ENCODE measurements at regions not wholly inside any gene's neighbourhood (a gene's known extent, or its start where the extent isn't known, plus 50 kb on each side); places are given as distances from the start of the nearest gene placed in this dataset.

- Histone ChIP-seq H3K27ac (no peak overlapping the region), H3K27me3 (replicated peaks; ENCODE audit: insufficient read depth) (peaks cover 3% of the 10 kb centered on the region), H3K36me3 (no peaks in the 10 kb centered on the region), H3K9me3 (no peaks in the 10 kb centered on the region), H3K4me1 (replicated peaks) (no peaks in the 10 kb centered on the region), H3K4me3 (no peak overlapping the region)
- 84% methylated on average over 12 of the region's 12 CpGs for WGBS
- intact Hi-C loops (cut with DNase I): no loop called here
- TF ChIP-seq POLR2AphosphoS5 (IDR thresholded peaks at IDR 0.05): no peak
- TF ChIP-seq CTCF (IDR thresholded peaks at IDR 0.05): no peak
- no peak for TF ChIP-seq POLR2A (IDR thresholded peaks at IDR 0.05)
- no peak for DNase-seq (ENCODE audit: low spot score)
Measured at GRCh38 chr1:4974981-4975685, 320.7 kb downstream of the AJAP1 start.

GRCh38 chr1:4973341-4973740 lies 318.9 kb downstream of the AJAP1 start:
- 81% methylated on average over 10 of the region's 10 CpGs for WGBS
- DNase-seq (ENCODE audit: low spot score): no peak
- Histone ChIP-seq H3K36me3 (no peaks in the 10 kb centered on the region), H3K4me1 (replicated peaks) (no peaks in the 10 kb centered on the region), H3K27ac (no peak overlapping the region), H3K9me3 (no peaks in the 10 kb centered on the region), H3K4me3 (no peak overlapping the region), H3K27me3 (replicated peaks; ENCODE audit: insufficient read depth) (peaks cover 3% of the 10 kb centered on the region)
- no peak for TF ChIP-seq POLR2A (IDR thresholded peaks at IDR 0.05)
- TF ChIP-seq POLR2AphosphoS5 (IDR thresholded peaks at IDR 0.05): no peak
- no peak for TF ChIP-seq CTCF (IDR thresholded peaks at IDR 0.05)
- intact Hi-C loops (cut with DNase I): no loop called here

DNA sequence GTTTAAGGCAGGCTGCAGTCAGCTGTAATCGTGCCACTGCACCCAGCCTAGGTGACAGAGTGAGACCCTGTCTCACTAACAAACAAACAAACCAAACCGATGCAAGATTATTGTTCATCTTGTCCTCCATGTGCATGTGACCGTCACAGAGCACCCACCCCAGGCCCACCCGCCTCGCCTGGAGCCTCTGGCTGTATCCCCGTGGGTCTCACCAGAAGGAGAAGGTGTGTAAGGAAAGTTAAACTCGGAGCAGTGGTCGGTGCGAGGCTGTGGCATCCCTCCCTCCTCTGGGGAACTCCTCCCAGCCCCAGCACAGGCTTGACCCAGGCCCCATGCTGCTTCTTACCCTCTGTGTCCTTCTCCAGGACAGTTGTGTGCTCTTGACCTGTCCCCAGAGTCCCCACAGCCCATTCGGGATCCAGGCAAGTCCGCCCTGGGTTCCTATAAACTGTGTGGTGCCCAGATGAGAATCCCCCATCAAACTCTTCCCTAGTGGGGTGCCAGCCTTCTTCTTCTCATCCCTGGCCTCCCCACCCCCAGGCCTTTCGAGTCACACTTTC lies 318.4 kb downstream of the AJAP1 start:
- TF ChIP-seq CTCF (IDR thresholded peaks at IDR 0.05): no peak
- no peak for TF ChIP-seq POLR2AphosphoS5 (IDR thresholded peaks at IDR 0.05)
- H3K9me3 ChIP-seq: no peaks in the 10 kb centered on the region
- H3K4me3 ChIP-seq: no peak overlapping the region
- DNase-seq (ENCODE audit: low spot score): no peak
- no peaks in the 10 kb centered on the region for H3K36me3 ChIP-seq
- H3K4me1 ChIP-seq (replicated peaks): no peaks in the 10 kb centered on the region
- intact Hi-C loops (cut with DNase I): no loop called here
- H3K27ac ChIP-seq: no peak overlapping the region
- WGBS: 90% methylated on average over 12 of the region's 12 CpGs
- H3K27me3 ChIP-seq (replicated peaks; ENCODE audit: insufficient read depth): peaks cover 3% of the 10 kb centered on the region

DNA sequence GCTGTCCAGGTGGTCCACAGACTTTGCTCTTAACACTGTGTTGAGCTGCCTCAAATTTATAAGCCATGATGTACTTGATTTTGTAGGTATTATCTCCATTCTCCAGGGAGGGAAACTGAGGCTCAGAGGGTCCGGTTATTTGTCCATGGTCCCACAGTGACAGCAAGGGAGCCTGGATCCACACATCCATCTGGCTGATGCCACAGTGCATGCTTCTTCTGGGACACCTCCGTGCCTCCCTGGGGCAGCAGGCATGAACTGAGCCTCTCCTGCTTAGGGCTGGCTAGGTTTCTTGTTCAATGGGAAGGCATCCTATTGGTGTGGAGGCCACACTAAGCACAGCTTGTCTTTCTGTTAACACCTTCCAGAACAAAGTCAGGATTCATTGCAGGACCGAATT lies 317.3 kb downstream of the AJAP1 start:
- DNase-seq (ENCODE audit: low spot score): no peak
- WGBS: 81% methylated on average over 3 of the region's 3 CpGs
- H3K4me3 ChIP-seq: no peak overlapping the region
- no peak for TF ChIP-seq CTCF (IDR thresholded peaks at IDR 0.05)
- no peak for TF ChIP-seq POLR2AphosphoS5 (IDR thresholded peaks at IDR 0.05)
- no peak for TF ChIP-seq POLR2A (IDR thresholded peaks at IDR 0.05)
- no peaks in the 10 kb centered on the region for H3K4me1 ChIP-seq (replicated peaks)
- no peaks in the 10 kb centered on the region for H3K27me3 ChIP-seq (replicated peaks; ENCODE audit: insufficient read depth)
- intact Hi-C loops (cut with DNase I): no loop called here
- no peak overlapping the region for H3K27ac ChIP-seq
- no peaks in the 10 kb centered on the region for H3K9me3 ChIP-seq
- no peaks in the 10 kb centered on the region for H3K36me3 ChIP-seq

DNA sequence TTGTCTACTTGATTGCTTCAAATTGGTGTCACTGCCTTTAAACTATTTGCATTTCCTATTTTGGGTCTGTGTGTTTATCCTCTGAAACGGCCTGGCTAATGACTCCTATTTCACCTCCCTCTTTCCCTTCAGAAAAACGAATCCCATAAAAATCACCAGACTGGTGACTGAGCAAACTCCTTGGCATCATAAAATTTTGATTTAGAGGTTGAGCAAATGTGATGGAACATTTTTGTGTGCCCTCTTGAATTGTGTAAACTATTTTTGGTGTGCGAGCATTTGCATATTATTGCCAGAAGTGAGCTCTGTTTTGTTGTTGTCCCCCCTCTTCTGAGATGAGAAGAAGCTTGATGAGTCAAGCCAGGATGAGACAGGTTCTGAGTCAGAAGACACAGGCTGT lies 316.1 kb downstream of the AJAP1 start:
- no peaks in the 10 kb centered on the region for H3K36me3 ChIP-seq
- no peak for DNase-seq (ENCODE audit: low spot score)
- intact Hi-C loops (cut with DNase I): no loop called here
- H3K4me1 ChIP-seq (replicated peaks): no peaks in the 10 kb centered on the region
- H3K9me3 ChIP-seq: no peaks in the 10 kb centered on the region
- H3K4me3 ChIP-seq: no peak overlapping the region
- WGBS: 10% methylated on average over 3 of the region's 3 CpGs
- H3K27me3 ChIP-seq (replicated peaks; ENCODE audit: insufficient read depth): peaks cover 4% of the 10 kb centered on the region
- peak; percentile 89 for TF ChIP-seq POLR2AphosphoS5 (IDR thresholded peaks at IDR 0.05)
- no peak for TF ChIP-seq CTCF (IDR thresholded peaks at IDR 0.05)
- H3K27ac ChIP-seq: no peak overlapping the region

Data from prostate gland (tissue), 2 donors.